Caco-2 (cell line): ENCODE measurements at regions not wholly inside any gene's neighbourhood (a gene's known extent, or its start where the extent isn't known, plus 50 kb on each side); places are given as distances from the start of the nearest gene placed in this dataset.

Experiments used
- BruUV-seq: library from RNA; stranded (reverse); fragments of 400-500 nt; replicated peaks from 2 replicates; lab custom pipeline; 2021; lab: Mats Ljungman, UMichigan
- CTCF ChIA-PET: fragments of 300-600 bp; sonication (Branson Sonifier 250); formaldehyde crosslinking; loops from one replicate; lab custom pipeline; 2022; ENCODE audit warnings: antibody characterized with exemption; lab: Charles Lee
- POLR2A ChIA-PET: fragments of 300-600 bp; sonication (Branson Sonifier 250); formaldehyde crosslinking; loops from one replicate; lab custom pipeline; 2022; ENCODE audit warnings: antibody characterized with exemption; lab: Charles Lee
- DNase-seq, 2 experiments: peaks; one replicate each; pipeline versions ENCODE4 v3.0.0 to v3.0.0-alpha.2; 2020 to 2022
- H3K27me3 ChIP-seq: replicated peaks from 2 replicates; pipeline ENCODE4 v1.6.0; 2011; ENCODE audit warnings: low read length; ENCODE audit not compliant: control insufficient read depth, insufficient read depth
- H3K36me3 ChIP-seq: 2 replicates; pipeline ENCODE4 v1.5.1; 2011; ENCODE audit warnings: low read length; ENCODE audit not compliant: control insufficient read depth, insufficient read depth
- H3K4me1 ChIP-seq: fragments of 250-450 bp; sonication (Bioruptor Pico); 2 replicates; pipeline ENCODE4 v1.5.1; 2020; ENCODE audit warnings: mild to moderate bottlenecking
- H3K4me3 ChIP-seq: 2 replicates; pipeline ENCODE4 v1.5.1; 2011; ENCODE audit warnings: low read depth, mild to moderate bottlenecking, control low read depth, low read length
- H3K9me3 ChIP-seq: fragments of 250-450 bp; sonication (Bioruptor Pico); 2 replicates; pipeline ENCODE4 v1.5.1; 2020; ENCODE audit warnings: mild to moderate bottlenecking, moderate library complexity
- H3K27ac Mint-ChIP-seq: one replicate; pipeline ENCODE4 v1.8.0; 2022; ENCODE audit warnings: mixed read lengths; ENCODE audit not compliant: unreplicated experiment
- H3K27me3 Mint-ChIP-seq: one replicate; pipeline ENCODE4 v1.8.0; 2022; ENCODE audit warnings: mixed read lengths; ENCODE audit not compliant: insufficient read depth, unreplicated experiment
- H3K36me3 Mint-ChIP-seq: one replicate; pipeline ENCODE4 v1.8.0; 2022; ENCODE audit warnings: mild to moderate bottlenecking, mixed read lengths; ENCODE audit not compliant: insufficient read depth, unreplicated experiment
- H3K4me1 Mint-ChIP-seq: one replicate; pipeline ENCODE4 v1.8.0; 2022; ENCODE audit warnings: low read depth, mixed read lengths; ENCODE audit not compliant: unreplicated experiment
- H3K4me3 Mint-ChIP-seq: one replicate; pipeline ENCODE4 v1.8.0; 2022; ENCODE audit warnings: mild to moderate bottlenecking, moderate library complexity, mixed read lengths; ENCODE audit not compliant: unreplicated experiment
- H3K9me3 Mint-ChIP-seq: one replicate; pipeline ENCODE4 v1.8.0; 2022; ENCODE audit warnings: mixed read lengths; ENCODE audit not compliant: unreplicated experiment
- CTCF ChIP-seq, 2 experiments: fragments of 200-600 bp in 1 of 2; IDR thresholded peaks; 1 replicate in 1 of 2; 2 replicates in 1 of 2; pipeline versions ENCODE4 v1.5.1 to v1.8.0; 2011 to 2022; ENCODE audit warnings: antibody characterized with exemption in 1 of 2, control low read depth in 1 of 2, inconsistent platforms in 1 of 2, low read depth in 1 of 2, low read length in 1 of 2, mild to moderate bottlenecking in 1 of 2, moderate library complexity in 1 of 2; ENCODE audit not compliant: insufficient read depth in 1 of 2, severe bottlenecking in 1 of 2, unreplicated experiment in 1 of 2
- intact Hi-C: fragments of 100-400 bp; cut with micrococcal nuclease; formaldehyde crosslinking; loops from one replicate; pipeline ENCODE4 v1.10.0; 2022; ENCODE audit not compliant: unreplicated experiment

GRCh38 chr6:104625536-104625935, 234.2 kb downstream of the HACE1 start:
- no peaks in the 10 kb centered on the region for H3K36me3 Mint-ChIP-seq
- no peak for TF ChIP-seq CTCF (IDR thresholded peaks at IDR 0.05; ENCODE audit: insufficient read depth in 1 of 2, low read depth in 1 of 2, low read length in 1 of 2, severe bottlenecking in 1 of 2, unreplicated experiment in 1 of 2)
- H3K27me3 Mint-ChIP-seq = no peaks in the 10 kb centered on the region
- no peak overlapping the region for H3K4me3 Mint-ChIP-seq
- no peaks in the 10 kb centered on the region for H3K27me3 ChIP-seq
- H3K36me3 ChIP-seq = no peaks in the 10 kb centered on the region
- no peaks in the 10 kb centered on the region for H3K9me3 ChIP-seq
- peak overlapping the region; percentile 50 for H3K27ac Mint-ChIP-seq
- CTCF ChIA-PET = interaction anchor here (0.6 kb wide), 1 partner anchor 475 kb away, joined by 4 read pairs; no protein-coding TSS in a partner anchor
- H3K4me1 ChIP-seq = no peaks in the 10 kb centered on the region; the same call in 1 of the 2 replicates
- H3K4me1 Mint-ChIP-seq = peaks cover 16% of the 10 kb centered on the region
- DNase-seq = peak; percentile 17 to 62
- H3K9me3 Mint-ChIP-seq = no peaks in the 10 kb centered on the region
- no peak overlapping the region for H3K4me3 ChIP-seq
- POLR2A ChIA-PET = no interaction called here
- no TSS peak for BruUV-seq
- intact Hi-C loops = no loop called here

- Mint-ChIP-seq H3K27ac (no peak overlapping the region), H3K36me3 (no peaks in the 10 kb centered on the region), H3K4me1 (peaks cover 7% of the 10 kb centered on the region), H3K9me3 (no peaks in the 10 kb centered on the region), H3K4me3 (no peak overlapping the region), H3K27me3 (no peaks in the 10 kb centered on the region)
- H3K4me1 ChIP-seq = no peaks in the 10 kb centered on the region
- intact Hi-C loops = no loop called here
- no peaks in the 10 kb centered on the region for H3K9me3 ChIP-seq
- TF ChIP-seq CTCF (IDR thresholded peaks at IDR 0.05; ENCODE audit: insufficient read depth in 1 of 2, low read depth in 1 of 2, low read length in 1 of 2, severe bottlenecking in 1 of 2, unreplicated experiment in 1 of 2) = no peak
- no peaks in the 10 kb centered on the region for H3K36me3 ChIP-seq
- CTCF ChIA-PET = interaction anchor here (1.0 kb wide), 1 partner anchor 8 kb away, joined by 4 read pairs; no protein-coding TSS in a partner anchor
- no peak for DNase-seq
- POLR2A ChIA-PET = no interaction called here
- H3K27me3 ChIP-seq = no peaks in the 10 kb centered on the region
- no peak overlapping the region for H3K4me3 ChIP-seq
- BruUV-seq = no TSS peak
These were observed 236.5 kb downstream of the HACE1 start for GRCh38 chr6:104623052-104623690.

GRCh38 chr6:104621396-104621795, 238.3 kb downstream of the HACE1 start:
- Mint-ChIP-seq H3K36me3 (no peaks in the 10 kb centered on the region), H3K27me3 (no peaks in the 10 kb centered on the region), H3K4me1 (peaks cover 7% of the 10 kb centered on the region), H3K27ac (no peak overlapping the region), H3K9me3 (no peaks in the 10 kb centered on the region), H3K4me3 (no peak overlapping the region)
- Histone ChIP-seq H3K4me1 (no peaks in the 10 kb centered on the region), H3K27me3 (no peaks in the 10 kb centered on the region), H3K9me3 (no peaks in the 10 kb centered on the region), H3K4me3 (no peak overlapping the region), H3K36me3 (no peaks in the 10 kb centered on the region)
- CTCF ChIA-PET = no interaction called here
- POLR2A ChIA-PET = no interaction called here
- TF ChIP-seq CTCF (IDR thresholded peaks at IDR 0.05; ENCODE audit: insufficient read depth in 1 of 2, low read depth in 1 of 2, low read length in 1 of 2, severe bottlenecking in 1 of 2, unreplicated experiment in 1 of 2) = no peak
- intact Hi-C loops = no loop called here
- DNase-seq = no peak
- no TSS peak for BruUV-seq
